ENCODE measurements at regions not wholly inside any gene's neighbourhood (a gene's known extent, or its start where the extent isn't known, plus 50 kb on each side); places are given as distances from the start of the nearest gene placed in this dataset.
A peak's percentile ranks its signal among the peaks of the same experiment; 100 is the strongest.

- no peak for DNase-seq (ENCODE audit: low spot score)
- in situ Hi-C loops (cut with MboI; ENCODE audit: low pct_unique_long_range_greater_than_20kb, low sequenced_read_pairs, unreplicated experiment): no loop called here
- TF ChIP-seq, protein P1, sequence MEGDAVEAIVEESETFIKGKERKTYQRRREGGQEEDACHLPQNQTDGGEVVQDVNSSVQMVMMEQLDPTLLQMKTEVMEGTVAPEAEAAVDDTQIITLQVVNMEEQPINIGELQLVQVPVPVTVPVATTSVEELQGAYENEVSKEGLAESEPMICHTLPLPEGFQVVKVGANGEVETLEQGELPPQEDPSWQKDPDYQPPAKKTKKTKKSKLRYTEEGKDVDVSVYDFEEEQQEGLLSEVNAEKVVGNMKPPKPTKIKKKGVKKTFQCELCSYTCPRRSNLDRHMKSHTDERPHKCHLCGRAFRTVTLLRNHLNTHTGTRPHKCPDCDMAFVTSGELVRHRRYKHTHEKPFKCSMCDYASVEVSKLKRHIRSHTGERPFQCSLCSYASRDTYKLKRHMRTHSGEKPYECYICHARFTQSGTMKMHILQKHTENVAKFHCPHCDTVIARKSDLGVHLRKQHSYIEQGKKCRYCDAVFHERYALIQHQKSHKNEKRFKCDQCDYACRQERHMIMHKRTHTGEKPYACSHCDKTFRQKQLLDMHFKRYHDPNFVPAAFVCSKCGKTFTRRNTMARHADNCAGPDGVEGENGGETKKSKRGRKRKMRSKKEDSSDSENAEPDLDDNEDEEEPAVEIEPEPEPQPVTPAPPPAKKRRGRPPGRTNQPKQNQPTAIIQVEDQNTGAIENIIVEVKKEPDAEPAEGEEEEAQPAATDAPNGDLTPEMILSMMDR (IDR thresholded peaks at IDR 0.05; ENCODE audit: extremely low read depth, insufficient read depth, missing control alignments): no peak
These were observed 311.4 kb downstream of the TMEM167A start for GRCh38 chr5:82765765-82766164.

DNA sequence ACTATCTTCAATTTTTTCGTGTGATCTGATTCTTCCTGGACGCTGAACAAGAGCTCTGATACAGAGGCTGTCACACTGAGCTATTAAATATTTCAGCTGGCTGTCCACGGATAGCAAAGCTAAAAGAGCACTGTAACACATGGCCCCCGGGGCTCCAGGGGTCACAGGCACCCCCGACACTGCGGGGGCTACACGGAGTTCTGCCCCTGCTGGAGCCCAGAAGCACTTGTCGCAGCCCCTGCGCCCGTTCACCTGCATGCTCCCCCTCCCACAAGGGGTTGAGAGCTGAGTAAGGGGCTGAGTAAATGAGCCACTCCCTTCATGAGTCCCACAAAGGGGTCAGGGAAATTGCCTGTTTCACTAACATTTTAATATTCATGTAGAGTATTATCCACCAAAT, 316.3 kb downstream of the TMEM167A start:
- DNase-seq (ENCODE audit: low spot score): no peak
- in situ Hi-C loops (cut with MboI; ENCODE audit: low pct_unique_long_range_greater_than_20kb, low sequenced_read_pairs, unreplicated experiment): no loop called here
- TF ChIP-seq, protein P1 (IDR thresholded peaks at IDR 0.05; ENCODE audit: extremely low read depth, insufficient read depth, missing control alignments): no peak

GRCh38 chr5:82758881-82759280, 318.3 kb downstream of the TMEM167A start:
- TF ChIP-seq, protein P1 (IDR thresholded peaks at IDR 0.05; ENCODE audit: extremely low read depth, insufficient read depth, missing control alignments): no peak
- in situ Hi-C loops (cut with MboI; ENCODE audit: low pct_unique_long_range_greater_than_20kb, low sequenced_read_pairs, unreplicated experiment): no loop called here
- no peak for DNase-seq (ENCODE audit: low spot score)

DNA sequence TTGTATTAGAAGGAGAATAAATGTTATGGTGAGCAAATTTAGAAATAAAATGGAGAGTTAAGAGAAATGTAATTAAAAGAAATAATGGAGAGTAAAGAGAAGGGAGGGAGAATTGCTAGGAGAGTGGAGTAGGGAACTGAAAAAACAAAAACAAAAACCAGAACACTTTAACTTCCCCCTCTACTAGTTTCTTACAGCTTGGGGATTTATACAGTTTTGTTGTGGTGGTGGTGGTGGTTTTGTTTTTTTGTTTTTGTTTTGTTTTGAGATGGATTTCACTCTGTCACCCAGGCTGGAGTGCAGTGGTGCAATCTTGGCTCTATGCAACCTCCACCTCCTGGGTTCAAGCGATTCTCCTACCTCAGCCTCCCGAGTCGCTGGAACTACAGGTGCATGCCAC, 322.4 kb downstream of the TMEM167A start:
- TF ChIP-seq, protein P1 (IDR thresholded peaks at IDR 0.05; ENCODE audit: extremely low read depth, insufficient read depth, missing control alignments): no peak
- in situ Hi-C loops (cut with MboI; ENCODE audit: low pct_unique_long_range_greater_than_20kb, low sequenced_read_pairs, unreplicated experiment): no loop called here
- peak; percentile 28 for DNase-seq (ENCODE audit: low spot score)

- no peak for DNase-seq (ENCODE audit: low spot score)
- TF ChIP-seq, protein P1 (IDR thresholded peaks at IDR 0.05; ENCODE audit: extremely low read depth, insufficient read depth, missing control alignments): no peak
- in situ Hi-C loops (cut with MboI; ENCODE audit: low pct_unique_long_range_greater_than_20kb, low sequenced_read_pairs, unreplicated experiment): no loop called here
These were observed 323.0 kb downstream of the TMEM167A start for GRCh38 chr5:82754036-82754746.

DNA sequence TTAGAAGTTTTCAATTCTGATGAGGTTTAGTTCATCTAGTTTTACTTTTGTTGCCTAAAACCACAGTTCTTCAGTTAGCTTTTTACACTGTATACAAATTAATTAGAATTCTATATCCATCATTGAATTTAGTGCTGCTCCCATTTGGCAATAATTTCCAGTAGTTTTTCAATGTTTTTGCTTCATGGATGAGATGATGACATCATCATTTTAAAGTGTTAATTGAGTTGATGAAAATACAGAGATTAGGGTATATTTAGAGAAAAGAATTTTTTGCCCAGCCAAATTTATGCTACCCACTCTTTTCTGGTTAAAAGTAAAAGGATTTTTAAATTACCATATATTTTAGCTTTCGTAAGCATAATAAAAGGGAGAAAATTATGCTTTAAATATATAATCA, 323.8 kb downstream of the TMEM167A start:
- in situ Hi-C loops (cut with MboI; ENCODE audit: low pct_unique_long_range_greater_than_20kb, low sequenced_read_pairs, unreplicated experiment): no loop called here
- no peak for DNase-seq (ENCODE audit: low spot score)

More for the DNA sequence above, 323.8 kb downstream of the TMEM167A start:
- TF ChIP-seq, protein P1 (IDR thresholded peaks at IDR 0.05; ENCODE audit: extremely low read depth, insufficient read depth, missing control alignments): no peak
